GM12874 (cell line): ENCODE measurements at regions not wholly inside any gene's neighbourhood (a gene's known extent, or its start where the extent isn't known, plus 50 kb on each side); places are given as distances from the start of the nearest gene placed in this dataset.

Experiments
- TF ChIP-seq, protein P1 (sequence below): IDR thresholded peaks from 2 replicates; pipeline ENCODE4 v1.5.1; 2011; ENCODE audit warnings: low read depth, mild to moderate bottlenecking, control low read depth, low read length, moderate library complexity; ENCODE audit not compliant: insufficient read depth

- TF ChIP-seq, protein P1, sequence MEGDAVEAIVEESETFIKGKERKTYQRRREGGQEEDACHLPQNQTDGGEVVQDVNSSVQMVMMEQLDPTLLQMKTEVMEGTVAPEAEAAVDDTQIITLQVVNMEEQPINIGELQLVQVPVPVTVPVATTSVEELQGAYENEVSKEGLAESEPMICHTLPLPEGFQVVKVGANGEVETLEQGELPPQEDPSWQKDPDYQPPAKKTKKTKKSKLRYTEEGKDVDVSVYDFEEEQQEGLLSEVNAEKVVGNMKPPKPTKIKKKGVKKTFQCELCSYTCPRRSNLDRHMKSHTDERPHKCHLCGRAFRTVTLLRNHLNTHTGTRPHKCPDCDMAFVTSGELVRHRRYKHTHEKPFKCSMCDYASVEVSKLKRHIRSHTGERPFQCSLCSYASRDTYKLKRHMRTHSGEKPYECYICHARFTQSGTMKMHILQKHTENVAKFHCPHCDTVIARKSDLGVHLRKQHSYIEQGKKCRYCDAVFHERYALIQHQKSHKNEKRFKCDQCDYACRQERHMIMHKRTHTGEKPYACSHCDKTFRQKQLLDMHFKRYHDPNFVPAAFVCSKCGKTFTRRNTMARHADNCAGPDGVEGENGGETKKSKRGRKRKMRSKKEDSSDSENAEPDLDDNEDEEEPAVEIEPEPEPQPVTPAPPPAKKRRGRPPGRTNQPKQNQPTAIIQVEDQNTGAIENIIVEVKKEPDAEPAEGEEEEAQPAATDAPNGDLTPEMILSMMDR: no peak
Observed at GRCh38 chr16:66260522-66261254, 105.8 kb upstream of the CDH5 start.

DNA sequence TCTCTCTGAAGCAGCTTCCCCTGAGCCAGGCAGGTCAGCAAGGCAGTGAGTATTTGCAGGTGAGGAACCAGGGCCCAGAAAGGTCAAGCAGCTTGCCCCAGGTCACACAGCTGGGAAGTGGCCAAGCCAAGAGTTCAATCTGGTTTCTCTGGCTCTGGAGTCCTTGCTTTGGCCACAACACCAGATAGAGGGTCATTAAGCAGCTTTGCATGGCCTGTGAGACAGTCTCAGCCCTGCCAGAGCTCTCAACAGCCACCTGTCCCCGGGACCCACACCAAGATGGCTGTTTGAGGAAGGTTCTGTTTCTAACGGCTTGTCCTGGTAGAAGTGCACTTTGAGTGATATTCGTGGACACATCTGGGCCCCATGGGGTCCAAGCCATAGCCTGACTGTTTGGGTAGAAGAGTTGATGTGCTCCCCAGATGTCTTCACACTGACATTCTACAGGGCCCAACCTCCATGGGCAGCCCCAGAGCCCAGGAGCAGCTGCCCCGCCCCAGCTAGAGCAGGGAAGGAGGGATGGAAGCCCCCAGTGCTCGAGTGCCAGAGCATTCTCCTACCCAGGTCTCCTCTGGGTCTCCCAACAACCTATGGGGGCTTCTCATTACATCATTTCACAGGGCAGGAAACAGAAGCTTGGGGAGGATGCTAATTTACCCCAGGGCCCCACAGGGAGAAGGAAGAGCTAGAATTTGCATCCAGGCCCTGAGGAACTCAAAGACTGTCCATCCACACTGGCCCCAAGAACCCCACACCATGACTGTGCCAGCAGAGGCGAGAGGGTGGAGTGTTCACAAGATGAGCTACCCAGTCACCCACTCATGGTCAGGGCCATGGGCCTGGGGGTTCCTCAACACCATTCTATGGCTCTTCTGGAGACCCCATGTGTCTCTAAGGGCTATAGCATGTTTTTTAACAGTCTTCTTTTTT is 107.3 kb upstream of the CDH5 start:
- TF ChIP-seq, protein P1: no peak

GRCh38 chr16:66256919-66257318 is 109.6 kb upstream of the CDH5 start:
- TF ChIP-seq, protein P1: no peak

- TF ChIP-seq, protein P1: no peak
Observed at GRCh38 chr16:66255647-66256046, 110.8 kb upstream of the CDH5 start.

DNA sequence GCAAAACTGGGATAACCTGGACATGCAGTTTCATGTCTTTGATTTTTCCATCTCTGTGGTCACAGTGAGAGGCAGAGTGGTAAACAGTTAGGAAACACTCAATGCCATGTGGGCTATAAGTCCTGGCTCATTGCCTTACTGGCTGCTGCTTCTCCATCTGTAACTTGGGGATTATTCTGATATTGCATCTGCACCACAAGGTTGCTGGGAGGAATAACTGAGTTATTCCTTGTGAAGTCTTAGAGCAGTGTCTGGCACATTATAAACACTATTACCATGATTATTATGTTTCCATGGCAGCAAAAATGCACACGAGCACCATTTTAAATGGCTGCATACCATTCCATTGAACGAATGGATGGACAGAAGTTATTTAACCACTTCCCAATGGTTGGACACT is 111.7 kb upstream of the CDH5 start:
- TF ChIP-seq, protein P1: no peak

- TF ChIP-seq, protein P1: no peak
Observed at GRCh38 chr16:66254106-66254505, 112.4 kb upstream of the CDH5 start.

DNA sequence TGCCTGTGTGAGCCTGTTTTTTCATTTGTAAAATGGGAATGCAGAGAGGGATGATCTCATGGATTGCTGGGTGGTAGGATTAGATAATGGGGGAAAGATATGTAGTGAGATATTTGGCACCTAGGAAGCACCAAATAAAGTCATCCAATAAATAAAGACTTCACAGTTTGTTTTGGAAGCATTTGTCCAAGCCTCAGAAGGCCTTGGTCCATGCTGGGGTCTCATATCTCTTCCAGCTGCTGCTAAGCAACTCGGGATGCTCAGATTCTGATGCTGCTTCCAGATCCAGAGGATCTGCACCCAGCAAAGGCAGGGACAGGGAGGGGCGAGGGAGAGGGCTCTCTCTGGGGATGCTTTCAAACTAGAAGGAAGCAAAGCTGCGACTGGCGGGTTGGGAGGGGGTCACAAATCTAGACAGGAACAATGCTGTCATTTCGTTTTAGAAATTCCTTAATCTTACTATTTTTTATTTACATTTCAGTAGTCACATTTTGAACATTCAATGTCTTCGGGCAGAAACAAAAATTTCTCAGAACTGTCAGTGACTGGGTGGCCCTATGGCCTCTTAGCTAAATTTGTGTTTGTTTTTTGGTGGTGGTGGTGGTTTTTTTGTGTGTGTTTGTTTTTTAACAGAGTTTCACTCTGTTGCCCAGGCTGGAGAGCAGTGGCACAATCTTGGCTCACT is 114.9 kb upstream of the CDH5 start:
- TF ChIP-seq, protein P1: no peak
